ENCODE measurements at regions not wholly inside any gene's neighbourhood (a gene's known extent, or its start where the extent isn't known, plus 50 kb on each side); places are given as distances from the start of the nearest gene placed in this dataset.

DNA sequence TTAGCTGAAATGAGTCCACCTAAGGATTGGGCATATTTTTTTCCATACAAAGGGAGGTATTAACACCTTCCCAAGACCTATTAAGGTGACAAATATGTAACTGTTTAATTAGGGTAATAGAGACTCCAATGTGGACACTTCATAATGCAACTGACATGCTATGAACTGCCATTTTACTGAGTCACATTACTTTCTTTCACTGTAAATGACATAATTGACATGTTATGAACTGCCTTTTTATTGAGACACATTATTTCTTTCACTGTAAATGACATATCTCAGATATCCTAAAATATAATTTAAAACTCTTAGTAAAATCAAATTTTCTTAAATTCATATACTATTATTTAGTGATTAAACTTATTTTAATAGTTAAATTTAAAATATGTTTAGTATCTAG lies 528.8 kb upstream of the PCDH15 start:
- no peak for TF ChIP-seq EZH2phosphoT487 (IDR thresholded peaks at IDR 0.05; ENCODE audit: low read length)
- TF ChIP-seq EZH2 (optimal IDR thresholded peaks at IDR 0.05; ENCODE audit: low read depth, low read length): no peak
- no peak for TF ChIP-seq CTCF (IDR thresholded peaks at IDR 0.05; ENCODE audit: low read length)

GRCh38 chr10:55320187-55320700 lies 519.2 kb upstream of the PCDH15 start:
- H3K27me3 ChIP-seq (replicated peaks; ENCODE audit: insufficient read depth, low read length): no peaks in the 10 kb centered on the region
- H3F3A ChIP-seq (ENCODE audit: insufficient read depth, low read length): no peaks in the 10 kb centered on the region
- H3K27ac ChIP-seq (ENCODE audit: low read length): no peak overlapping the region
- no peak for DNase-seq
- no peaks in the 10 kb centered on the region for H3K9me3 ChIP-seq (replicated peaks; ENCODE audit: insufficient read depth, low read length)
- TF ChIP-seq CTCF (IDR thresholded peaks at IDR 0.05; ENCODE audit: low read length): no peak
- TF ChIP-seq EZH2phosphoT487 (IDR thresholded peaks at IDR 0.05; ENCODE audit: low read length): no peak
- no peak for TF ChIP-seq EZH2 (optimal IDR thresholded peaks at IDR 0.05; ENCODE audit: low read depth, low read length)
- no peak overlapping the region for H3K4me3 ChIP-seq (ENCODE audit: low read length)
- no peak overlapping the region for H2AFZ ChIP-seq (ENCODE audit: low read length)
- H3K9ac ChIP-seq (ENCODE audit: low read length): no peak overlapping the region
- H3K79me2 ChIP-seq (ENCODE audit: low read length): no peaks in the 10 kb centered on the region
- H4K20me1 ChIP-seq (ENCODE audit: insufficient read depth, low read length): no peaks in the 10 kb centered on the region
- H3K4me2 ChIP-seq (ENCODE audit: low read depth, low read length): no peak overlapping the region
- no peaks in the 10 kb centered on the region for H3K4me1 ChIP-seq (ENCODE audit: low read length)
- no peaks in the 10 kb centered on the region for H3K9me2 ChIP-seq (replicated peaks; ENCODE audit: insufficient read depth, low read length)
- H3K36me3 ChIP-seq (replicated peaks; ENCODE audit: insufficient read depth, low read length): no peaks in the 10 kb centered on the region

More for the DNA sequence above, 528.8 kb upstream of the PCDH15 start:
- no peak overlapping the region for H3K4me2 ChIP-seq (ENCODE audit: low read depth, low read length)
- no peaks in the 10 kb centered on the region for H3K9me3 ChIP-seq (replicated peaks; ENCODE audit: insufficient read depth, low read length)
- no peak overlapping the region for H2AFZ ChIP-seq (ENCODE audit: low read length)
- no peak overlapping the region for H3K27ac ChIP-seq (ENCODE audit: low read length)
- H3K27me3 ChIP-seq (replicated peaks; ENCODE audit: insufficient read depth, low read length): no peaks in the 10 kb centered on the region
- no peaks in the 10 kb centered on the region for H4K20me1 ChIP-seq (ENCODE audit: insufficient read depth, low read length)
- no peaks in the 10 kb centered on the region for H3K4me1 ChIP-seq (ENCODE audit: low read length)
- H3K36me3 ChIP-seq (replicated peaks; ENCODE audit: insufficient read depth, low read length): no peaks in the 10 kb centered on the region
- no peaks in the 10 kb centered on the region for H3F3A ChIP-seq (ENCODE audit: insufficient read depth, low read length)
- DNase-seq: no peak
- no peaks in the 10 kb centered on the region for H3K9me2 ChIP-seq (replicated peaks; ENCODE audit: insufficient read depth, low read length)
- no peaks in the 10 kb centered on the region for H3K79me2 ChIP-seq (ENCODE audit: low read length)
- H3K9ac ChIP-seq (ENCODE audit: low read length): no peak overlapping the region
- H3K4me3 ChIP-seq (ENCODE audit: low read length): no peak overlapping the region

DNA sequence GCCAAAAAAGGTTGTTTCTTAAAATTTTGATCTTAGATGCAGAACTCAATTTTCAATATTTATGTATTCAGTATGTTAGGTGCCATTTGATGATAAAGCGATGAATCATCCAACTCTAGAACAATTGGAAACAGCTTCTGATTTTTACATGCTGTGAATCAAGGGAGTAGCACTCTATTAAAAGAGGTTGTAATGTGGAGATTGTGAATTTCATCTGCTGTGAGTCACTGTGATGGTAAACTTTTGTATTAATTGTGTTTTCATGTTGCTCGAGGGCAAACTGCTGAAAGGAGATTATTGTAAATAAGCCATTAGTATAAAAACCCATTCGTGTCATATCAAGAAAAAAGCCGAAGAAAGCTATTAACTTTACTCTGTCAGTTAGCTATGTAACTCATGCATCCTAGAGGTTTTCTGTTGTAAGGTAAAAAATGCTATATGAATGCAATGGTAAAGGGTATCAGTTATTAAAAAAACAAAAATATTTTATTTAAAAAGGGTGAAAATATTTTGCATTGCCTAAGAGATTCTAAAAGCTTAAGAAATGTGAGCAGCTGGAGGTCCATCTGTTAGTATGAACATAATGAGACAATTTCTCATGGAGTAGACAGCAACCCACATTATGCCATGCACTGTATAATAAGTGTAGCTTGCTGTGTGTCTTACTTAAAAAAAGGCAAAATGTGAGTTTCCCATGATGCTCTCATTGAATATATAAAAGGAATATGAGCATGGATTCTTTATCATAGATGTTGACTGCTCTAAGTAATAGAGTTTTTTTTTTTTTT lies 511.0 kb upstream of the PCDH15 start:
- TF ChIP-seq CTCF (IDR thresholded peaks at IDR 0.05; ENCODE audit: low read length) (no peak), EZH2 (optimal IDR thresholded peaks at IDR 0.05; ENCODE audit: low read depth, low read length) (no peak), EZH2phosphoT487 (IDR thresholded peaks at IDR 0.05; ENCODE audit: low read length) (no peak)
- H3K4me2 ChIP-seq (ENCODE audit: low read depth, low read length): no peak overlapping the region
- no peak for DNase-seq
- H3K79me2 ChIP-seq (ENCODE audit: low read length): no peaks in the 10 kb centered on the region
- H3F3A ChIP-seq (ENCODE audit: insufficient read depth, low read length): no peaks in the 10 kb centered on the region
- H3K27me3 ChIP-seq (replicated peaks; ENCODE audit: insufficient read depth, low read length): no peaks in the 10 kb centered on the region
- H3K4me3 ChIP-seq (ENCODE audit: low read length): no peak overlapping the region
- no peak overlapping the region for H3K9ac ChIP-seq (ENCODE audit: low read length)
- no peaks in the 10 kb centered on the region for H3K4me1 ChIP-seq (ENCODE audit: low read length)
- H3K27ac ChIP-seq (ENCODE audit: low read length): no peak overlapping the region
- no peak overlapping the region for H2AFZ ChIP-seq (ENCODE audit: low read length)
- H3K36me3 ChIP-seq (replicated peaks; ENCODE audit: insufficient read depth, low read length): no peaks in the 10 kb centered on the region
- H3K9me3 ChIP-seq (replicated peaks; ENCODE audit: insufficient read depth, low read length): no peaks in the 10 kb centered on the region
- H4K20me1 ChIP-seq (ENCODE audit: insufficient read depth, low read length): no peaks in the 10 kb centered on the region
- no peaks in the 10 kb centered on the region for H3K9me2 ChIP-seq (replicated peaks; ENCODE audit: insufficient read depth, low read length)
